ENCODE measurements at regions not wholly inside any gene's neighbourhood (a gene's known extent, or its start where the extent isn't known, plus 50 kb on each side); places are given as distances from the start of the nearest gene placed in this dataset.

DNA sequence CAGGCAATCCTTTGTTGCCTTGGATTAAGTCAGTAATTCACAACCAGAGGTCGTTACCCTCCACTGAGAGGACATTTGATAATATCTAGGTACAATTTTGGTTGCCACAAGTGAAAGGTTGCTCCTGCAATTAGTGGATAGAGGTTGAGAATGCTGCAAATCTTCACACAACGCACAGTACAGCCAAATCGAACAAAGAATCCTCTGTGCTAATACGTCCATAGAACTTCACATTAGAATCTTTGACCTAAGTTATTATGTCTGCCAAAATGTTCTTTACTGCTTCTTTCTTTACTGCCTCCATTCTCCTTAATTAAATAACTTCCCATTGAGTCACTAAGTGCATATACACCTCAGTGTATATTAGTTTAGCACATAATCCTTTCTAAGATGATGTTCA, 879.5 kb downstream of the TRIB2 start:
- Histone ChIP-seq H3K4me2 (ENCODE audit: insufficient read depth, insufficient read length, low read length) (no peak overlapping the region), H3K9ac (ENCODE audit: extremely low read depth, insufficient read length, low read length) (no peak overlapping the region), H3K56ac (ENCODE audit: insufficient read length, low read depth, low read length) (no peak overlapping the region), H3K18ac (ENCODE audit: insufficient read length, low read depth, low read length) (no peak overlapping the region), H3K79me1 (ENCODE audit: insufficient read depth, low read depth, low read length, poor library complexity, severe bottlenecking) (no peaks in the 10 kb centered on the region), H3K79me2 (ENCODE audit: insufficient read depth, low read length) (no peaks in the 10 kb centered on the region), H2AK5ac (ENCODE audit: insufficient read length, low read length) (no peak overlapping the region), H3K27me3 (ENCODE audit: insufficient read depth, low read length) (no peaks in the 10 kb centered on the region), H4K8ac (replicated peaks; ENCODE audit: insufficient read length, low read depth, low read length) (no peak overlapping the region), H4K5ac (ENCODE audit: insufficient read length, low read depth, low read length) (no peak overlapping the region), H3K9me3 (ENCODE audit: control insufficient read depth, low read depth, low read length) (no peaks in the 10 kb centered on the region), H2BK20ac (ENCODE audit: low read depth, low read length, poor library complexity, severe bottlenecking) (no peak overlapping the region), H3K23me2 (ENCODE audit: insufficient read length, low read depth, low read length, poor library complexity, severe bottlenecking) (no peaks in the 10 kb centered on the region), H2BK120ac (ENCODE audit: low read depth, low read length, poor library complexity, severe bottlenecking) (no peak overlapping the region), H3T11ph (ENCODE audit: low read length) (no peak overlapping the region), H2AFZ (ENCODE audit: low read length) (no peak overlapping the region), H2BK12ac (ENCODE audit: insufficient read length, low read depth, low read length) (no peak overlapping the region), H3K4ac (ENCODE audit: low read depth, low read length) (no peak overlapping the region), H3K27ac (ENCODE audit: insufficient read length, low read depth, low read length) (no peak overlapping the region), H2BK5ac (ENCODE audit: insufficient read length, low read length) (no peak overlapping the region), H2BK15ac (ENCODE audit: low read depth, low read length) (no peak overlapping the region), H4K91ac (ENCODE audit: insufficient read length, low read depth, low read length) (no peak overlapping the region), H3K4me1 (ENCODE audit: insufficient read depth, low read length) (no peaks in the 10 kb centered on the region), H3K23ac (ENCODE audit: insufficient read length, low read depth, low read length) (no peak overlapping the region), H3K14ac (ENCODE audit: insufficient read depth, low read length) (no peak overlapping the region), H4K20me1 (ENCODE audit: control insufficient read depth, insufficient read depth, insufficient read length) (no peaks in the 10 kb centered on the region)
- no peak for DNase-seq
- H3K27ac Mint-ChIP-seq: no peak overlapping the region
- WGBS (ENCODE audit: extremely low coverage, insufficient read length, low lambda C conversion rate): no CpG with 5 or more reads among the region's 4 CpGs
- no peaks in the 10 kb centered on the region for H3K4me1 Mint-ChIP-seq
- H3K4me3 Mint-ChIP-seq: no peak overlapping the region
- TF ChIP-seq, protein P1, sequence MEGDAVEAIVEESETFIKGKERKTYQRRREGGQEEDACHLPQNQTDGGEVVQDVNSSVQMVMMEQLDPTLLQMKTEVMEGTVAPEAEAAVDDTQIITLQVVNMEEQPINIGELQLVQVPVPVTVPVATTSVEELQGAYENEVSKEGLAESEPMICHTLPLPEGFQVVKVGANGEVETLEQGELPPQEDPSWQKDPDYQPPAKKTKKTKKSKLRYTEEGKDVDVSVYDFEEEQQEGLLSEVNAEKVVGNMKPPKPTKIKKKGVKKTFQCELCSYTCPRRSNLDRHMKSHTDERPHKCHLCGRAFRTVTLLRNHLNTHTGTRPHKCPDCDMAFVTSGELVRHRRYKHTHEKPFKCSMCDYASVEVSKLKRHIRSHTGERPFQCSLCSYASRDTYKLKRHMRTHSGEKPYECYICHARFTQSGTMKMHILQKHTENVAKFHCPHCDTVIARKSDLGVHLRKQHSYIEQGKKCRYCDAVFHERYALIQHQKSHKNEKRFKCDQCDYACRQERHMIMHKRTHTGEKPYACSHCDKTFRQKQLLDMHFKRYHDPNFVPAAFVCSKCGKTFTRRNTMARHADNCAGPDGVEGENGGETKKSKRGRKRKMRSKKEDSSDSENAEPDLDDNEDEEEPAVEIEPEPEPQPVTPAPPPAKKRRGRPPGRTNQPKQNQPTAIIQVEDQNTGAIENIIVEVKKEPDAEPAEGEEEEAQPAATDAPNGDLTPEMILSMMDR (conservative IDR thresholded peaks at IDR 0.05): no peak
- peaks cover 0 to 2% (median 0%) of the 10 kb centered on the region in 3 experiments; a peak in 1 of 7 replicates for H3K36me3 Mint-ChIP-seq (ENCODE audit: insufficient read depth in 1 of 3, low read depth in 3 of 3)
- peaks cover 2 to 3% of the 10 kb centered on the region in 2 experiments; a peak in 1 of 5 replicates for H3K9me3 Mint-ChIP-seq
- H3K27me3 Mint-ChIP-seq (ENCODE audit: low read depth): peaks cover 4% of the 10 kb centered on the region; the same call in 1 of the 2 replicates
